Liver (tissue), 3 donors: ENCODE measurements at regions not wholly inside any gene's neighbourhood (a gene's known extent, or its start where the extent isn't known, plus 50 kb on each side); places are given as distances from the start of the nearest gene placed in this dataset.

Experiments
- CTCF ChIP-seq: fragments of 150-350 bp; IDR thresholded peaks from 2 replicates; pipeline ENCODE4 v1.5.1; 2017; ENCODE audit warnings: improper control_type of control experiment, low read depth, low read length; ENCODE audit not compliant: missing input control
- EGR1 ChIP-seq, 2 donors: IDR thresholded peaks; 2 replicates each; pipeline ENCODE4 v1.6.1; 2016 to 2018; ENCODE audit warnings: antibody characterized with exemption in 2 of 2, low read depth in 2 of 2
- GABPA ChIP-seq, 2 donors: IDR thresholded peaks in 1 of 2; conservative IDR thresholded peaks in 1 of 2; 2 replicates each; pipeline ENCODE4 v1.6.1; 2016; ENCODE audit warnings: antibody characterized with exemption in 2 of 2, mild to moderate bottlenecking in 1 of 2, moderate library complexity in 1 of 2
- HNF4A ChIP-seq, 2 donors: conservative IDR thresholded peaks; 2 replicates each; pipeline ENCODE4 v1.6.1; 2016; ENCODE audit warnings: antibody characterized with exemption in 2 of 2, mild to moderate bottlenecking in 2 of 2
- HNF4G ChIP-seq: IDR thresholded peaks from 2 replicates; pipeline ENCODE4 v1.6.1; 2016; ENCODE audit warnings: antibody characterized with exemption
- JUND ChIP-seq, 2 donors: IDR thresholded peaks; 2 replicates each; pipeline ENCODE4 v1.6.1; 2016; ENCODE audit warnings: antibody characterized with exemption in 2 of 2
- MAX ChIP-seq: IDR thresholded peaks from 2 replicates; pipeline ENCODE4 v1.6.1; 2016; ENCODE audit warnings: antibody characterized with exemption
- RAD21 ChIP-seq, 2 donors: IDR thresholded peaks; 2 replicates each; pipeline ENCODE4 v1.6.1; 2016; ENCODE audit warnings: antibody characterized with exemption in 2 of 2, mild to moderate bottlenecking in 2 of 2
- RXRA ChIP-seq, 2 donors: IDR thresholded peaks; 2 replicates each; pipeline ENCODE4 v1.6.1; 2017 to 2018; ENCODE audit warnings: antibody characterized with exemption in 2 of 2, mild to moderate bottlenecking in 1 of 2
- SP1 ChIP-seq: IDR thresholded peaks from 2 replicates; pipeline ENCODE4 v1.6.1; 2018; ENCODE audit warnings: antibody characterized with exemption, mild to moderate bottlenecking
- TAF1 ChIP-seq: conservative IDR thresholded peaks from 2 replicates; pipeline ENCODE4 v1.6.1; 2016; ENCODE audit warnings: antibody characterized with exemption, mild to moderate bottlenecking
- YY1 ChIP-seq: IDR thresholded peaks from 2 replicates; pipeline ENCODE4 v1.6.1; 2016; ENCODE audit warnings: antibody characterized with exemption, mild to moderate bottlenecking
- TF ChIP-seq, protein P1 (sequence below): IDR thresholded peaks from 2 replicates; pipeline ENCODE4 v1.6.1; 2016; ENCODE audit warnings: antibody characterized with exemption, mild to moderate bottlenecking
- TF ChIP-seq, protein P2 (sequence below): IDR thresholded peaks from 2 replicates; pipeline ENCODE4 v1.6.1; 2016; ENCODE audit warnings: antibody characterized with exemption
- donor health status: healthy.
- donor health status: healthy.

DNA sequence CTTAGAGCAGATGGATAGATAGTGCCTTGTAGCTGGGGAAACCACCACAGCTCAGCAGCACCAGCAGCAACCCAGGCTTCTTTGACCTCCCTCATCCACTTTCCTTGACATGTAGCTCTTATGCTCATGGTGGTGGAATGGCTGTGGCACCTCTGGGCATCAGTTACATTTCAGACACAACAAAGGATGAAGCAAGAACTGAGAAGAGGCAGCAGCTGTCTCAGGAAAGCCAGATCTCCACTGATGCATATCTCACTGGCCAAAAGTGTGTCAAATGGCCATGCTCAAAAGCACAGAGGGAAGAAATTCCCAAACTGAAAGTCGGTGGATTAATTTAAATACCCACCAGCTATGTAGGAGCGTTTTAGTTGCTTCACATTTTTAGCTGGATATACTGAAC lies 671.4 kb upstream of the SALL1 start:
- TF ChIP-seq EGR1 (IDR thresholded peaks at IDR 0.05; ENCODE audit: low read depth in 2 of 2) (no peak), GABPA (IDR thresholded peaks at IDR 0.05 in 1 of 2, conservative IDR thresholded peaks at IDR 0.05 in 1 of 2) (no peak), YY1 (no peak), CTCF (no peak), JUND (IDR thresholded peaks at IDR 0.05) (no peak), TAF1 (no peak), SP1 (no peak), MAX (no peak), RAD21 (IDR thresholded peaks at IDR 0.05) (no peak), RXRA (IDR thresholded peaks at IDR 0.05) (no peak), HNF4A (conservative IDR thresholded peaks at IDR 0.05) (no peak), HNF4G (no peak)
- TF ChIP-seq, protein P1, sequence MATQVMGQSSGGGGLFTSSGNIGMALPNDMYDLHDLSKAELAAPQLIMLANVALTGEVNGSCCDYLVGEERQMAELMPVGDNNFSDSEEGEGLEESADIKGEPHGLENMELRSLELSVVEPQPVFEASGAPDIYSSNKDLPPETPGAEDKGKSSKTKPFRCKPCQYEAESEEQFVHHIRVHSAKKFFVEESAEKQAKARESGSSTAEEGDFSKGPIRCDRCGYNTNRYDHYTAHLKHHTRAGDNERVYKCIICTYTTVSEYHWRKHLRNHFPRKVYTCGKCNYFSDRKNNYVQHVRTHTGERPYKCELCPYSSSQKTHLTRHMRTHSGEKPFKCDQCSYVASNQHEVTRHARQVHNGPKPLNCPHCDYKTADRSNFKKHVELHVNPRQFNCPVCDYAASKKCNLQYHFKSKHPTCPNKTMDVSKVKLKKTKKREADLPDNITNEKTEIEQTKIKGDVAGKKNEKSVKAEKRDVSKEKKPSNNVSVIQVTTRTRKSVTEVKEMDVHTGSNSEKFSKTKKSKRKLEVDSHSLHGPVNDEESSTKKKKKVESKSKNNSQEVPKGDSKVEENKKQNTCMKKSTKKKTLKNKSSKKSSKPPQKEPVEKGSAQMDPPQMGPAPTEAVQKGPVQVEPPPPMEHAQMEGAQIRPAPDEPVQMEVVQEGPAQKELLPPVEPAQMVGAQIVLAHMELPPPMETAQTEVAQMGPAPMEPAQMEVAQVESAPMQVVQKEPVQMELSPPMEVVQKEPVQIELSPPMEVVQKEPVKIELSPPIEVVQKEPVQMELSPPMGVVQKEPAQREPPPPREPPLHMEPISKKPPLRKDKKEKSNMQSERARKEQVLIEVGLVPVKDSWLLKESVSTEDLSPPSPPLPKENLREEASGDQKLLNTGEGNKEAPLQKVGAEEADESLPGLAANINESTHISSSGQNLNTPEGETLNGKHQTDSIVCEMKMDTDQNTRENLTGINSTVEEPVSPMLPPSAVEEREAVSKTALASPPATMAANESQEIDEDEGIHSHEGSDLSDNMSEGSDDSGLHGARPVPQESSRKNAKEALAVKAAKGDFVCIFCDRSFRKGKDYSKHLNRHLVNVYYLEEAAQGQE = no peak
- TF ChIP-seq, protein P2, sequence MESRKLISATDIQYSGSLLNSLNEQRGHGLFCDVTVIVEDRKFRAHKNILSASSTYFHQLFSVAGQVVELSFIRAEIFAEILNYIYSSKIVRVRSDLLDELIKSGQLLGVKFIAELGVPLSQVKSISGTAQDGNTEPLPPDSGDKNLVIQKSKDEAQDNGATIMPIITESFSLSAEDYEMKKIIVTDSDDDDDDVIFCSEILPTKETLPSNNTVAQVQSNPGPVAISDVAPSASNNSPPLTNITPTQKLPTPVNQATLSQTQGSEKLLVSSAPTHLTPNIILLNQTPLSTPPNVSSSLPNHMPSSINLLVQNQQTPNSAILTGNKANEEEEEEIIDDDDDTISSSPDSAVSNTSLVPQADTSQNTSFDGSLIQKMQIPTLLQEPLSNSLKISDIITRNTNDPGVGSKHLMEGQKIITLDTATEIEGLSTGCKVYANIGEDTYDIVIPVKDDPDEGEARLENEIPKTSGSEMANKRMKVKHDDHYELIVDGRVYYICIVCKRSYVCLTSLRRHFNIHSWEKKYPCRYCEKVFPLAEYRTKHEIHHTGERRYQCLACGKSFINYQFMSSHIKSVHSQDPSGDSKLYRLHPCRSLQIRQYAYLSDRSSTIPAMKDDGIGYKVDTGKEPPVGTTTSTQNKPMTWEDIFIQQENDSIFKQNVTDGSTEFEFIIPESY = no peak
